ENCODE measurements at regions not wholly inside any gene's neighbourhood (a gene's known extent, or its start where the extent isn't known, plus 50 kb on each side); places are given as distances from the start of the nearest gene placed in this dataset.
A peak's percentile ranks its signal among the peaks of the same experiment; 100 is the strongest.
"Not testable (repeated sequence)": the region's sequence is repeated elsewhere in the genome, so short reads cannot be mapped to it uniquely, and the experiment has no call there.

GRCh38 chr7:84921154-84921553 lies 265.7 kb downstream of the SEMA3D start:
- H3K4me1 Mint-ChIP-seq (ENCODE audit: low read depth), result no peaks in the 10 kb centered on the region
- no peak overlapping the region for H3K4me3 Mint-ChIP-seq
- no peaks in the 10 kb centered on the region; the same call in 1 of the 2 replicates for H3K27me3 Mint-ChIP-seq (ENCODE audit: insufficient read depth)
- peaks cover 19% of the 10 kb centered on the region for H3K36me3 Mint-ChIP-seq (ENCODE audit: low read depth)
- H3K9me3 Mint-ChIP-seq, result no peaks in the 10 kb centered on the region
- no peak overlapping the region for H3K27ac Mint-ChIP-seq
- DNase-seq, result no peak
- TF ChIP-seq CTCF (IDR thresholded peaks at IDR 0.05), result no peak

GRCh38 chr7:84916973-84917372 lies 269.9 kb downstream of the SEMA3D start:
- peaks cover 19% of the 10 kb centered on the region for H3K36me3 Mint-ChIP-seq (ENCODE audit: low read depth)
- H3K4me1 Mint-ChIP-seq (ENCODE audit: low read depth), result peaks cover 17% of the 10 kb centered on the region
- H3K27me3 Mint-ChIP-seq (ENCODE audit: insufficient read depth); DNase-seq; H3K27ac Mint-ChIP-seq; H3K4me3 Mint-ChIP-seq; H3K9me3 Mint-ChIP-seq: not testable (repeated sequence)

GRCh38 chr7:84916161-84916560 lies 270.7 kb downstream of the SEMA3D start:
- peaks cover 17% of the 10 kb centered on the region for H3K4me1 Mint-ChIP-seq (ENCODE audit: low read depth)

GRCh38 chr7:84914598-84914997 lies 272.3 kb downstream of the SEMA3D start:
- no peak for TF ChIP-seq CTCF (IDR thresholded peaks at IDR 0.05)
- no peaks in the 10 kb centered on the region; the same call in 1 of the 2 replicates for H3K27me3 Mint-ChIP-seq (ENCODE audit: insufficient read depth)
- H3K27ac Mint-ChIP-seq, result no peak overlapping the region
- H3K36me3 Mint-ChIP-seq (ENCODE audit: low read depth), result peaks cover 12% of the 10 kb centered on the region; the same call in 1 of the 2 replicates
- H3K4me1 Mint-ChIP-seq (ENCODE audit: low read depth), result peaks cover 22% of the 10 kb centered on the region
- no peaks in the 10 kb centered on the region for H3K9me3 Mint-ChIP-seq
- DNase-seq, result no peak
- no peak overlapping the region for H3K4me3 Mint-ChIP-seq

More at GRCh38 chr7:84916161-84916560, 270.7 kb downstream of the SEMA3D start:
- H3K27ac Mint-ChIP-seq, result no peak overlapping the region
- no peaks in the 10 kb centered on the region for H3K9me3 Mint-ChIP-seq
- DNase-seq, result no peak
- TF ChIP-seq CTCF (IDR thresholded peaks at IDR 0.05), result no peak
- no peak overlapping the region for H3K4me3 Mint-ChIP-seq
- no peaks in the 10 kb centered on the region; the same call in 1 of the 2 replicates for H3K27me3 Mint-ChIP-seq (ENCODE audit: insufficient read depth)
- peaks cover 19% of the 10 kb centered on the region for H3K36me3 Mint-ChIP-seq (ENCODE audit: low read depth)

- Mint-ChIP-seq H3K27ac (peak overlapping the region; percentile 54; the same call in 1 of the 2 replicates), H3K36me3 (ENCODE audit: low read depth) (peaks cover 3% of the 10 kb centered on the region; the same call in 1 of the 2 replicates), H3K9me3 (no peaks in the 10 kb centered on the region), H3K4me3 (peak overlapping the region; percentile 69; the same call in 1 of the 2 replicates), H3K4me1 (ENCODE audit: low read depth) (peaks cover 22% of the 10 kb centered on the region), H3K27me3 (ENCODE audit: insufficient read depth) (no peaks in the 10 kb centered on the region)
- peak; percentile 38 for DNase-seq
- TF ChIP-seq CTCF (IDR thresholded peaks at IDR 0.05), result no peak
These were observed 273.1 kb downstream of the SEMA3D start for GRCh38 chr7:84913731-84914130.

GRCh38 chr7:84912993-84913635 lies 273.7 kb downstream of the SEMA3D start:
- H3K36me3 Mint-ChIP-seq (ENCODE audit: low read depth), result no peaks in the 10 kb centered on the region
- H3K4me1 Mint-ChIP-seq (ENCODE audit: low read depth), result peaks cover 22% of the 10 kb centered on the region
- peak overlapping the region; percentile 69 for H3K4me3 Mint-ChIP-seq
- no peaks in the 10 kb centered on the region for H3K9me3 Mint-ChIP-seq
- no peak for TF ChIP-seq CTCF (IDR thresholded peaks at IDR 0.05)
- no peak for DNase-seq
- H3K27ac Mint-ChIP-seq, result peak overlapping the region; percentile 54; the same call in 1 of the 2 replicates
- no peaks in the 10 kb centered on the region for H3K27me3 Mint-ChIP-seq (ENCODE audit: insufficient read depth)

Measured in HFFc6 (cell line).